ENCODE measurements at regions not wholly inside any gene's neighbourhood (a gene's known extent, or its start where the extent isn't known, plus 50 kb on each side); places are given as distances from the start of the nearest gene placed in this dataset.
"Not testable (repeated sequence)": the region's sequence is repeated elsewhere in the genome, so short reads cannot be mapped to it uniquely, and the experiment has no call there.

DNA sequence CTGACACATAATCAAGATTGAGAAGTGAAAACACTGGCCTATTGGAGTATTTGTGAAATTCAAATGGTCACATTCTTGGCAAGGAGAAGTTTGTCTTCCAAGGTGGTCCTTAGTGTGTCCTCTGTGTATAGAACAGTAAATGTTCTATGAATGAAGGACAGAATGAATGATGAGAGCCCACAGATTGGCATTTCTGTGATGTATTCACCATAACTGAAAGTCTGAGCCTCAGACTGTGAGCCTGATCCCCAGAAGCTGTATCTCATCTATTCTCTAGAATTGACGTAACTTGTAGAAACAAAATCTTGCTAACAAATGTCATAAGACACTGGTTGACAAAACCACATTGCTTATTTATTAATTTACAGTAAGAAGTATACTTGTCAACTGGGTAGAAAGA lies 111.5 kb upstream of the ETV3 start:
- no peaks in the 10 kb centered on the region for H3K36me3 ChIP-seq
- no peak overlapping the region for H3K27ac ChIP-seq
- H3K27me3 ChIP-seq: no peaks in the 10 kb centered on the region
- intact Hi-C loops (cut with DNase I; ENCODE audit: low total_unique reads) (no loop called here), in situ Hi-C loops (cut with MboI; ENCODE audit: low sequenced_read_pairs in 4 of 4) (no loop called here)
- DNase-seq: no peak
- H3K4me3 ChIP-seq: no peak overlapping the region
- TF ChIP-seq, protein P1, sequence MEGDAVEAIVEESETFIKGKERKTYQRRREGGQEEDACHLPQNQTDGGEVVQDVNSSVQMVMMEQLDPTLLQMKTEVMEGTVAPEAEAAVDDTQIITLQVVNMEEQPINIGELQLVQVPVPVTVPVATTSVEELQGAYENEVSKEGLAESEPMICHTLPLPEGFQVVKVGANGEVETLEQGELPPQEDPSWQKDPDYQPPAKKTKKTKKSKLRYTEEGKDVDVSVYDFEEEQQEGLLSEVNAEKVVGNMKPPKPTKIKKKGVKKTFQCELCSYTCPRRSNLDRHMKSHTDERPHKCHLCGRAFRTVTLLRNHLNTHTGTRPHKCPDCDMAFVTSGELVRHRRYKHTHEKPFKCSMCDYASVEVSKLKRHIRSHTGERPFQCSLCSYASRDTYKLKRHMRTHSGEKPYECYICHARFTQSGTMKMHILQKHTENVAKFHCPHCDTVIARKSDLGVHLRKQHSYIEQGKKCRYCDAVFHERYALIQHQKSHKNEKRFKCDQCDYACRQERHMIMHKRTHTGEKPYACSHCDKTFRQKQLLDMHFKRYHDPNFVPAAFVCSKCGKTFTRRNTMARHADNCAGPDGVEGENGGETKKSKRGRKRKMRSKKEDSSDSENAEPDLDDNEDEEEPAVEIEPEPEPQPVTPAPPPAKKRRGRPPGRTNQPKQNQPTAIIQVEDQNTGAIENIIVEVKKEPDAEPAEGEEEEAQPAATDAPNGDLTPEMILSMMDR (IDR thresholded peaks at IDR 0.05 in 4 of 5, conservative IDR thresholded peaks at IDR 0.05 in 1 of 5): no peak
- no peak for TF ChIP-seq POLR2A (IDR thresholded peaks at IDR 0.05)
- no peaks in the 10 kb centered on the region for H3K9me3 ChIP-seq
- no peaks in the 10 kb centered on the region for H3K4me1 ChIP-seq
- ATAC-seq: no peak

DNA sequence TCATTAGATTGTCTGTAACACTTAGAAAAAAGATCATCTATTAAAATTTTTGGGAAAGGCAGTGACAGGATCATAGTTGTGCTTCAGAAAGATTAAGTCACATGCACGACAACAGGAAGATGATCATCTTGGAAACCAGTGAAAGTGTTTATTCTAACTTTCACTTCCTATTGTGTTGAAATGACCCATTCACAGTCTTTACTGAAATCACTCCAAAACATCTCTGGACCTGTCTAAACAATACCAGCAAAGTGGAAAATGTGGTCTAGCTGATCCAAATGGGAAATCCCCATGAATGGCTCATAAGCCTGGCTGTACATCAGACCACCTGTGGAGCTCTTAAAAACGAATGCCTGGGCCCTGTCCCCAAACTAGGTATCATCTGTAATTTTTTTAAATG lies 111.1 kb upstream of the ETV3 start:
- intact Hi-C loops (cut with DNase I; ENCODE audit: low total_unique reads) (no loop called here), in situ Hi-C loops (cut with MboI; ENCODE audit: low sequenced_read_pairs in 4 of 4) (no loop called here)
- Histone ChIP-seq H3K4me3 (no peak overlapping the region), H3K27ac (no peak overlapping the region), H3K27me3 (no peaks in the 10 kb centered on the region), H3K4me1 (no peaks in the 10 kb centered on the region), H3K36me3 (no peaks in the 10 kb centered on the region), H3K9me3 (no peaks in the 10 kb centered on the region)
- no peak for TF ChIP-seq POLR2A (IDR thresholded peaks at IDR 0.05)
- TF ChIP-seq, protein P1 (IDR thresholded peaks at IDR 0.05 in 4 of 5, conservative IDR thresholded peaks at IDR 0.05 in 1 of 5): no peak
- DNase-seq: no peak
- no peak for ATAC-seq

DNA sequence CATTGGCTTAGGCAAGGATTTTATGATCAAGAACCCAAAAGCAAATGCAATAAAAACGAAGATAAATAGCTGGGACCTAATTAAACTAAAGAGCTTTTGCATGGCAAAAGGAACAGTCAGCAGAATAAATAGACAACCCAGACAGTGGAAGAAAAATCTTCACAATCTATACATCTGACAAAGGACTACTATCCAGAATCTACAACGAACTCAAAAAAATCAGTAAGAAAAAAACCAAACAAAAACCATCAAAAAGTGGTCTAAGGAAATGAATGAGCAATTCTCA lies 109.5 kb upstream of the ETV3 start:
- in situ Hi-C loops (cut with MboI; ENCODE audit: low sequenced_read_pairs in 4 of 4); DNase-seq; H3K27me3 ChIP-seq; intact Hi-C loops (cut with DNase I; ENCODE audit: low total_unique reads); H3K9me3 ChIP-seq; H3K4me3 ChIP-seq; H3K27ac ChIP-seq; H3K36me3 ChIP-seq; H3K4me1 ChIP-seq; ATAC-seq: not testable (repeated sequence)

DNA sequence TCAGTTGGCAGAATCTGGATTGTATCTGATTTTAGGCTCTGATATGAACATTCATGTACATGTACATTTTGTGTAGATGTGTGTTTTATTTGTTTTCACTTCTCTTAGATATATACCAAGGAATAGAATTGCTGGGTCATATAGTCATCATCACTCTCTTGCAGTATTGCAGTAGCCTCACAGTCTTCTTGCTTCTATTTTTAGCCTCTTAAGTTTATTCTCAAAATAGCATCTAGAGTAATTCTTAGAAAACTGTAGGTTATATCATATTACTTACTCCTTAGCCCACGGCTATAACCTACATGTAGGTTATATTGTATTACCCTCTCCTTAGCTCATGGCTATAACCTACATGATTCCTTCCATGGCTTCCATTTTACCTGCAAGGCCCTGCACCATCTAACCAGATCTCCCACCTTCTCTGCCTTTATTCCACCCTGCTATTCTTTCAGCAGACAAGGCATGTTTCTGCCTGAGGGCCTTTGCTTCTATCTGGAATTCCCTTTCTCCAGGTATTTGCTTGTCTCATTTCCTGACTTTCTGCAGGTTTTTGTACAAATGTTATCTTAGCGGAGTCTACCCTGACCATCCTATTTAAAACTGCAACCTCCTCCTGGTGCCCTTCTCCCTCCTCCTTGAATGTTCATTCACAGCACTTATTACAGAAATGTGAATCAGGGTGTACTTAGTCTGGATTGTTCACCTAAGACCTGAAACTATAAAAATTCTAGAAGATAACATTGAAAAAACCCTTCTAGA lies 109.0 kb upstream of the ETV3 start:
- intact Hi-C loops (cut with DNase I; ENCODE audit: low total_unique reads): no loop called here
- peak in 1 of 2 donors; percentile 64 for ATAC-seq
- in situ Hi-C loops (cut with MboI; ENCODE audit: low sequenced_read_pairs in 4 of 4): no loop called here
- Histone ChIP-seq H3K4me1 (no peaks in the 10 kb centered on the region), H3K9me3 (no peaks in the 10 kb centered on the region), H3K27ac (no peak overlapping the region), H3K36me3 (no peaks in the 10 kb centered on the region), H3K27me3 (no peaks in the 10 kb centered on the region), H3K4me3 (no peak overlapping the region)
- DNase-seq: no peak
- no peak for TF ChIP-seq POLR2A (IDR thresholded peaks at IDR 0.05)
- TF ChIP-seq, protein P1 (IDR thresholded peaks at IDR 0.05 in 4 of 5, conservative IDR thresholded peaks at IDR 0.05 in 1 of 5): no peak

DNA sequence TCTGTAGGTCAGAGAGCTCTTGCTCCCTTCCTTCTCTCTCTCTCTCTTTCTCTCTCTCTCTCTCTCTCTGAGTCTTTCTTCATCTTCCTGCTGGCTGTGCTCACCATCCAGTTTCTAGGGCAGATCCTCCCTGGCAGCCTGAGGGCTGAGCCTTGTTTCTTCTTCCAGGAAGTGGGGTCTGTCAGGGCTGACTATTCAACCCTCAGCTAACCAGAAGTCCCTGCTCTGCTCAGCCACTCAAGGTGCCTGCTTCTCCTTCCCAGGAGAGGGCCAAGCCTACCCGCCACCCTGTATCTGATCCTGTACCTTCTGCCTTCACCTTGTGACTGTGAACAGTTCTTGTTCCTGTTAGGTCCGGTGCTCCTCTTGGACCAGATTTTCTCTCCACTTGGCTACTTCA lies 107.6 kb upstream of the ETV3 start:
- no peak overlapping the region for H3K4me3 ChIP-seq
- ATAC-seq (no peak), DNase-seq (no peak)
- intact Hi-C loops (cut with DNase I; ENCODE audit: low total_unique reads): no loop called here
- H3K27me3 ChIP-seq: no peaks in the 10 kb centered on the region
- H3K27ac ChIP-seq: no peak overlapping the region
- no peaks in the 10 kb centered on the region for H3K9me3 ChIP-seq
- TF ChIP-seq POLR2A (IDR thresholded peaks at IDR 0.05): no peak
- TF ChIP-seq, protein P1 (IDR thresholded peaks at IDR 0.05 in 4 of 5, conservative IDR thresholded peaks at IDR 0.05 in 1 of 5): no peak
- no peaks in the 10 kb centered on the region for H3K36me3 ChIP-seq
- H3K4me1 ChIP-seq: no peaks in the 10 kb centered on the region
- in situ Hi-C loops (cut with MboI; ENCODE audit: low sequenced_read_pairs in 4 of 4): no loop called here

All from gastrocnemius medialis (tissue), 4 donors.